NCI-H2107 treated with DMSO at 0.1 percent for 48 hours (cell line): ENCODE measurements at regions not wholly inside any gene's neighbourhood (a gene's known extent, or its start where the extent isn't known, plus 50 kb on each side); places are given as distances from the start of the nearest gene placed in this dataset.
"Not testable (repeated sequence)": the region's sequence is repeated elsewhere in the genome, so short reads cannot be mapped to it uniquely, and the experiment has no call there.

ENCODE experiments used
- DNase-seq: peaks from one replicate; lab custom pipeline; 2025; ENCODE audit not compliant: unreplicated experiment; lab: John Stamatoyannopoulos, UW

DNA sequence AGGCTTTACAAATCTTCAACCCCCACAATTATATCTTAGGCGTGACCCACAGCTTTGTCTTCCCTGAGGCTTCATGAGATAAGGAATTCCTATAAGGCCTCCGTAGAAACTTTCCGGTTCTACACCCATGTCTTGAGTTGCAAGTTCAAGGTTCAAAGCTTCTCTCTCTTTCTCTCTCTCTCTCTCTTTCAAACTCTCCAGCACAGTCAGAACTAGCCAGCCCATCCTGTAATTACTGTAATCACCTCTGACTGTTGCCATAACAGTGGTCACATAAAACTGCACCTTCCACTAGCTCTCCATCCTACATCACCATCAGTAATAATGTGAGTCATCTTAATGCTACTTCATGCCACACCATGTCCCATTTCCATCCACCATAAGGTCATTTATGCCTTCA is 90.0 kb upstream of the NFASC start:
- DNase-seq, result no peak

DNA sequence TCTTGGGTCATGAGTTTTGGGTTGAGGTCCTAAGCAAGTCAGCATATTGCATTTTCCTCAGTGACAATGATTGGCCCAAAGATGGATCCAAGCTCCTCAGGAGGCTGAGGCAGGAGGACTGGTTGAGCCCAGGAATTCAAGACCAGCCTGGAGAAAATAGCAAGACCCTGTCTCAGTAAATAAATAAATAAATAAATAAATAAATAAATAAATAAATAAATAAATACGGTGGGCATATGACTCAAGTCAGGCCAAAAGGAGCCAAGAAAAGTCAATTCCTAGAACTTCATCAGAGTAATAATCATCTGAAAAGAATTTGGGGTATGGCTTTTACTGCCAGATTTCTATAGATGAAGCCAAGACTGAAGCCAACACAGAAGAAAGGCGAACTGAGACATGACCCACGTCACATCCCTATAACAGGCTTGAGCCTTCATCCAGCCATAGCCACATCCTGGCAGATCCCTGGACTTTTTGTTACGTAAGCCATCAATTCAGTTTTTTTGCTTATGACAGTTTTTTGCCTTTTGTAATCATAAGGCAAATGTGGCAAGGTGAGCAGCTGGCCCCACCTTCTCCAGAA is 88.5 kb upstream of the NFASC start:
- no peak for DNase-seq

DNA sequence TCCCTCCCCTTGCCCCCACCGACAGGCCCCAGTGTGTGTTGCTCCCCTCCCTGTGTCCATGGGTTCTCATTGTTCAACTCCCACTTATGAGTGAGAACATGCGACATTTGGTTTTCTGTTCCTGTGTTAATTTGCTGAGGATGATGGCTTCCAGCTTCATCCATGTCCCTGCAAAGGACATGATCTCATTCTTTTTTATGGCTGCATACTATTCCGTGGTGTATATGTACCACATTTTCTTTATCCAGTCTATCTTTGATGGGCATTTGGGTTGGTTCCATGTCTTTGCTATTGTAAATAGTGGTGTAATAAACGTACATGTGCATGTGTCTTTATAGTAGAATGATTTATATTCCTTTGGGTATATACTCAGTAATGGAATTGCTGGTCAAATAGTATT is 85.6 kb upstream of the NFASC start:
- DNase-seq, result not testable (repeated sequence)

DNA sequence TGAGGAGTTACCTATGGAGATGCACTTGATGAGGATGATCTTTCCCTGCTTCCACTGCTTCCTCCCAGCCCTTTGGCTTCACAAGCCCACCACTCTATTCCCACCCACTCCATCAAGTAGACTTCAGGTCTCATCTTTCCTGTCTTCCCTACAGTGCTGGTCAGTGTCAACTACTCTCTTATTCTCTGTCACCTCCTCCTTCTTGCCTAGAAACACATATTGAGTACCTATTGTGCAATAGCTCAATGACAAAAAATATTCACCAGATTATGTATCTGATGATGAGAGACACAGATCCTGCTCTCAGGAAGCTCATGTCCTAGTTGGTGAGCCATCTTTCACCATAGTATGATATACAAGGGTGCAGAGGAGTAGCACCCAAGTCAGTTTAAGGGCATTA is 82.2 kb upstream of the NFASC start:
- no peak for DNase-seq

DNA sequence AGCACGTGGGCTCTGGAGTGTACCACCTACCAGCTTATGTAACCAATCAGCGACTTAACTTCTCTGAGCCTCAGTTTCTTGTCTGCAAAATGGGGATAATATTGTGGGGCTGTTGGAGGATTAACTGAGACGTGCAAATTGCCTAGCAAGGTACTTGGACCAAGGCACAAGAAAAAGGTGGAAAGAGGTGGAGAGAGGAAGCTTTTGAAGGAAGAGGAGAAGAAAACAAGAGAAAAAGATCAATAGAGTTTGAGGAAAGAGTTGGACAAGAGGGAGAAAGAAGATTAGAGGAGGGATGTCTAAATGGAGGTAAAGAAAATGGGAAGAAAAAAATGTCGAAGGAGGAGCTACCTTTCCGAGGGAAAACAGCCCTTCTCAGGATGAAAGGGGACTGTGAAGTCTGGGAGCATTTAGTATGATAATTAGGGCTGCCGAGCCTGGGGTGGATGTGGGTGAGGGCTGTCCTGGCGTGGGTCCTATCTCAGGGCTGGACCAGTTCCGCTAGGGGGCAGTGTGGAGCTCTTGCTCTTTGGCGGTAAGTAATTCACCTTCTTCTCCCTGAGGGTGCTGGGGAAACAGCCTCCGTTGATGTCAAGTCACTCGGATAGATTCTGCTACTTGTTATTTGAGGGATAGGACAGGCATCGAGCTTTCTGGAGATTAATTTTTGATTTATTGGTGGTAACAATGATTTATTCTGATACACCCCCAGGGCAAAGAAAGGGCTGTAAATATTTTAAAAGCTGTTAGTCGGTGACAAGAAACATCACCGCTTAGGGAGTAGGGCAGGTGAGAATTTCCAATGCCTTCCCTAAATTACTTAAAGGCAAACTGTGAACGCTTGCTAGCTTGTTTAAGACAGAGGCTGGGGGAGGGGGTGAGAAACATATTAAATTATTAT is 79.0 kb upstream of the NFASC start:
- peak; percentile 80 for DNase-seq

DNA sequence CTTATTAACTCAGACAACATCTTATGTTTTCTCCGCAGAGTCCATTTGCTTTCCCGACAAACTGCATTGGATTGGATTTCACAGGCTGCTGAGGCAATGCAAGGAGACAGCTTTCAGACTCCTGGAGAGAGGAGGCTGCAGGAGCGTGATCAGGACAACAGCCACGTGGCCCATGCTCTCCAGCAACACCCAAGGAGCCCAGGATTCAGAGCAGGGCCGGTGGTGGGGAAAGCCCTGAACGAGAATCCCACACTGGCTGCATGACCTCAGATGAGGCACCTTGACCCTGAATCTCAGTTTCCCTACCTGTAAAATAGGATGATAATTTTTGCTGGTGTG is 78.3 kb upstream of the NFASC start:
- DNase-seq, result no peak

DNA sequence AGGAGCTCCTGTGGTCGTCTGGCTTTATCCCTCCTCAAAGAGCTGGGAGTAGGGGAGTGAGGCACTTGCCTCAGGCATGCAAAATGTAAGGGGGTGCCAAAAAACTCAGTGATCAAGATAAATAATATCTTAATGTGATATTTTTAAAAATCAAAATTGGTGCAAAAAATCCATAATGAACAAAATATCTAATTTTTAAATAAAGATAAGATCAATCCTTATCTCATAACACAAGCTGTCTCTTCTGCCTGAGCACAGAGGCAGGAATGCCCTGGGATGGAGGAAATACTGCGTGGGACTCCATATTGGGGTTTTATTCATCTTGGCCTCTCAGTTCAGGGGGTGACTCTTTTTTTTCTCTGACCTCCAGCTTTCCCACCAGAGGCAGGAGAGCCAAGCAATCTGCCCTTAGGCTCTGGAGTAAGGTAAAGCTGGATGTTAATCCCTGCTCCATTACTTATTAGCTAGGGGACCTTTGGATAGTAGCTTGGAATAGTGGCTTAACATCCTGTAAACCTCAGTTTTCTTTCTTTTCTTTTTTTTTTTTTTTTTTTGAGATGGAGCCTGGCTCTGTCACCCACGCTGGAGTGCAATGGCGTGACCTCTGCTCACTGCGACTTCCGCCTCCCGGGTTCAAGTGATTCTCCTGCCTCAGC is 77.3 kb upstream of the NFASC start:
- no peak for DNase-seq

DNA sequence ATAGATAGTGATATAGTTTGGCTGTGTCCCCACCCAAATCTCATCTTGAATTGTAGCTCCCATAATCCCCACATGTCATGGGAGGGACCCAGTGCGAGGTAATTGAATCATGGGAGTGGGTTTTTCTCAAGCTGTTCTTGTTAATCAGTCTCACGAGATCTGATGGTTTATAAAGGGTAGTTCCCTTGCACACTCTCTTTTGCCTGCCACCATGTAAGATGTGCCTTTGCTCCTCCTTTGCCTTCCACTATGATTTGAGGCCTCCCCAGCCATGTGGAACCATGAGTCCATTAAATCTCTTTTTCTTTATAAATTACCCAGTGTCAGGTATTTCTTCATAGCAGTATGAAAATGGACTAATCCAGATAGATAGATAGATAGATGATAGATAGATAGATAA is 73.8 kb upstream of the NFASC start:
- DNase-seq, result not testable (repeated sequence)

DNA sequence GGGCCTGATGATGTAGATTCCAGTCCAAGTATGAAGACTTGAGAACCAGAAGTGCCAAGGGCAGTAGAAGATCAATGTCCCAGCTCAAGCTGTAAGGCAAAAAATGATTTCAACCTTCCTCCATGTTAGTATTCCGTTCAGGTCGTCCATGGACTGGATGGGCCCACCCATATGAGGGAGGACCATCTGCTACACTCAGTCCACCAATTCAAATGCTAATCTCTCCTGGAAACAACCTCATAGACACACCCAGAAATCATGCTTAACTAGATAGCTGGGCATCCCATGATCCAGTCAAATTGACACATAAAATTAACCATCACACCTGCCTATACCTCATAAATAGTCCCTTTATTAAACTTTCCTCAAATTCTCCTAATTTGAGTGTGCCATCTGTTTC is 73.3 kb upstream of the NFASC start:
- DNase-seq, result no peak

DNA sequence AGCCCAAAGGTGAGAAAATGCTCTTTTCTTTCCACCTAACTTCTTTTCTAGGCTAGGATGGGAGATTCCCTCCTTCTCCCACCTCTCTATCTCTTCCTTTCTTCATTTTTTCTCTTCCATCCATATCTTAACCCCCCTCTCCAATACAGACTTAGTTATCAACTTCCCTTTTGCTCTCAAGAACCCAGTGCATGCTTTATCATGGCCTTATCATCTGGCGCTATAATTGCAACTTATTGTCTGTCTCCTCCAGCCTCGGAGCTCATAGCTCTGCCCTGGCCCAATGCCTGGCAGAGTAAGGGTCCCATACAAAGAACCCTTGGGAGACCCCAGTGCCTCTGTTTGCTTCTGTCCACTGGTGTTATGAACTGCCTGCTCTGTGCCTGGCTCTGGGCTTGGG is 71.0 kb upstream of the NFASC start:
- DNase-seq, result no peak

DNA sequence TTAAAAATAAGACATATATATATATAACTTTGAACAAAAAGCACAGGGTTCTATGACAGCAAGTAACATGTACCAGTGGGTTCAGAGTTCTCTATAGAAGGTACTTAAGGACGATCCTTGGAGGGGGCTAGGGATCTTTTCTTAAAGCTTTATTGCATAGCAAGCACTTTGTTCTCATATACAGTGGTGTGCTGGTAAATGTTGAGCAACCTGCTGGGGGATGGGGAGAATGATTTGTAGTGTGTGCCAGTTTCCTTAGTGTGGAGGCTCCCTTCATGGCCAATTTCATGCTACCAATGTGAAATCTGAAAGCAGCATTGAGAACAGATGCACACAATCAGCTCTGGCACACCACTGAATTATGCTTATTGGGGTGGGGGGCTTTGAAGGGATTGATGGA is 69.5 kb upstream of the NFASC start:
- DNase-seq, result no peak

DNA sequence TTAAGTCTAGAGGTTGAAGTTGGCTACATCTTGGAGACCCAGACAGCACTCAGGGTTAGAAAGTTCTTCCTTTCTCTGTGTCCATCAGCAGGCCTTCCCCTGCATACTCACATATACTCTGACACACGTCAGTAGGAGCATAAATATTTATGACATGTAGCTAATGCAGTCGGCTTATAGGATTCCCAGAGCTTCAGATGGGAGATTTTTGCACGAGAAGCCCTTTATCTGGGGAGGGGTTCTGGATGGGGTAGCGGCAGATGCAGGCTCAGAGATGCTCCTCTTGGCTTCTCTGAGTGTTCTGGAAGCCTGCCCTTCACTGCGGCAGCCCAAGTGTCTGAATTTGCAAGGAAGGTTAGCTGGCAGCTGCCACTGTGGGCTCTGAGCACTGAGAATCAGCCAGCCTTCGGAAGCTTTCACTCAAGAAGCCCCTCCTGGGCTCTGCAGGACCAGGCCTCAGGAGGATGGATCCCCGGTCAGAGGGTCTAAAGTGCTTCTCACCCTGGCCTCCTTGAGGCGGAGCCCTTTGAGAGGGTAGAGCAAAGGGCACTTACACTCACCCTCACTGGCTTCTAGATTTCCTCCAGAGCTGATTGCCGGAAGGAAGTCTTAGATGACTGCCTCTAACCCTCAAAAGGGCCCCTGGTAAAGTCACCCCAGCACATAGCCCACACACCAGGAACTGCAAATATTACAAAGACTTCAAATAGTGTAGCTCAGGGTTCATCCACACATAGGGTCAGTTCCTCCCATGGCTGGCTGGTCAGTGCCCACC is 68.1 kb upstream of the NFASC start:
- no peak for DNase-seq

DNA sequence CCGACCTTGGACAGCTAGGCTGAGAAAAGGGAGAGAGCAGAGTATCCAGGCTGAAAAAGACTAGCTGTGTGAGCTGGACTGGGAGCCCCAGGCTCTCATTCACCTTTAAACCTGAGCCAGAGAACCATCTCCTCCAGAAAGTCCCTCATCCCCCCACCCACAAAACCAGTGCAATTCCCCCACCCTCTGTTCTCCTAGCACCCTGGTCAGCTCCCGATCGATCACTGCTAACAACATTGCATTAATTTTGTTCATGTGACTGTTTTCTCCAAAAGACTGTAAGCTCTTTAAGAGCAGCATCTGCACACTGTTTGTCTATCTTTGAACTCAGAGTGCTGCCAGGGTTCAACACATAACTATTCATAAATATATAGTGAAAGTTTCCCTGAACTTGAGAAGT is 67.1 kb upstream of the NFASC start:
- no peak for DNase-seq

DNA sequence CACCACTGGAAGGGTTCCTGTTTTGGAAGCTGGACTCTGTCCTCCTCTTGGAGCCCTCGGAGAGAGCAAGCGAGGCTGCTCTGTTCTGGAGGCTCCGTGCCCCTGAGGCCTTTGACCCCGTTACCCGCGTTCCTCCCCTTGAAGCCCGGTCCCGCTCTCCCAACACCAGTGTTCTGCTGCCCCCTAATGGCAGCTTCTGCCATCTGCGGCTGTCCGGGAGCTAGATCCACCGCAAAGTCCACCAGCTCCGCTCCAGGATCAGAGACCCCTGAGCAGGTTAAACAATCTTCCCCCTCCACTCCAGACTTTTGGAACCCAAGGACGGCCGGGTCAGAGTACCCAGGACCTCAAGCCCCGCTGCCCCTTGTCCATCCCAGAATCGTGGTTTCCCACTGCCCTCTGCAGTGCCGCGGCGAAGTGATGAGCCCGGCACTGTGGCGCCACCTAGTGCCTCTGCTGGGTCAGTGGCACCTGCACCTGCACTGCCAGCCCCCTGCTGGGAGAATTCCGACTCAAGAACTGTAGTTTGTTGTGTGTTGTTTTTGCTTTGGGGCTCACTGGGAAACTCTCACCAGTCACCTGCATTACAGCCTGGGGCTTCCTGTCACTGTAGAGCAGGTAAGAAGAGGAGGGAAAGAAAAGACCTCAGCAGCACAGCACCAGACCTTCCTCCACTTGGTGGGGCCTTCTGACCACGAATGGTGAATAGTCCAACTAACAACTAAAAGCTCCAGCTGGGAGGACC is 63.5 kb upstream of the NFASC start:
- peak; percentile 90 for DNase-seq

DNA sequence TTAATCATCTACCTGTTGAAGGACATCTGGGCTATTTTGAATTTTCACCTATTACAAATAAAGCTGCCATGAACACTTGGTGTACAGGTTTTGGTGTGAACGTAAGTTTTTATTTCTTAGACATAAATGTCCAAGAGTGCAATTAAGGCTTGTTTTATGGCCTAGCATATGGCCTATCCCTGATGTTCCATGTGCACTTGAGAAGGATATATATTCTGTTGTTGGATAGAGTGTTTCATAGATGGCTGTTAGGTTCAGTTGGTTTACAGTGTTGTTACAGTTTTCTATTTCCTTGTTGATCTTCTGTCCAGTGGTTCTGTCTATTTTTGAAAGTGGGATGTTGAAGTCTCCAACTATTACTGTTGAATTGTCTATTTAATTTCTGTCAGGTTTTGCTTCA is 61.2 kb upstream of the NFASC start:
- DNase-seq, result no peak

DNA sequence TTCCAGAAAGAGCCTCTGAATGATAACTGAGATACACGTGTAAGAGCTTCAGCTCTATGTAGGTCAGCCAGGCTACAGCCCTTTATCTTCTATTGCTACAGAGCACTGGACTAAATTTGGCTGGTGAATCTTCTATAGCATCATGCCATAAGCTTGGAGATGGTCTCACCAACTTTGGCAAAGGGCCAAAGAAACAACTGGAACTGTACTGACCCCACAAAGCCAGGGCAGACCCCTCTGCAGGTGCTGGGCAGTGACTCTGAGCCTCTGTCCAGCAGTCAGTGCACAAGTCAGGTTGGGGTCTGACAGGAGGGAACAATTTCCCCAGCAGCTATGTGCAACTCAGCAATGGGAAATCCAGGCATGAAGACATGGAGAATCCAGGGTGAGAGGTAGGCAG is 57.8 kb upstream of the NFASC start:
- DNase-seq, result no peak

DNA sequence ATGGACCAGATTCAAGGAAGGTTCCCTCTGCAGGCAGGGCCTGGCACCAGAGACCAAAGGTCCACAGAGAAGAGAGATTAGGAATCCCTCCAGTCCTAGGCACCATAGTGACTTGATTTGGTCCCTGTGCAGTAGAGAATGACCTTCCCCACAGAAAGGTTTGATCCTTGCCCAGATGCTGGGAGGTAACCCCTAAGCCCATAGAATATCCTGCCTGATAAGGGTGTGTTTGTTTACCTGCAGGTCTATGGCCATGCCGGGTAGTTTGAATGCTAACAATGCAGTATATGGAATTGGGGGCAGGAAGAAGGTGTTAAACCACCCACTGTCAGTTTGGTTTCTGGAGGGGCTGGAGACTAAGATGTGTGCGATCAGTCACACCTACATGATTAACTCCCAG is 57.1 kb upstream of the NFASC start:
- DNase-seq, result no peak

DNA sequence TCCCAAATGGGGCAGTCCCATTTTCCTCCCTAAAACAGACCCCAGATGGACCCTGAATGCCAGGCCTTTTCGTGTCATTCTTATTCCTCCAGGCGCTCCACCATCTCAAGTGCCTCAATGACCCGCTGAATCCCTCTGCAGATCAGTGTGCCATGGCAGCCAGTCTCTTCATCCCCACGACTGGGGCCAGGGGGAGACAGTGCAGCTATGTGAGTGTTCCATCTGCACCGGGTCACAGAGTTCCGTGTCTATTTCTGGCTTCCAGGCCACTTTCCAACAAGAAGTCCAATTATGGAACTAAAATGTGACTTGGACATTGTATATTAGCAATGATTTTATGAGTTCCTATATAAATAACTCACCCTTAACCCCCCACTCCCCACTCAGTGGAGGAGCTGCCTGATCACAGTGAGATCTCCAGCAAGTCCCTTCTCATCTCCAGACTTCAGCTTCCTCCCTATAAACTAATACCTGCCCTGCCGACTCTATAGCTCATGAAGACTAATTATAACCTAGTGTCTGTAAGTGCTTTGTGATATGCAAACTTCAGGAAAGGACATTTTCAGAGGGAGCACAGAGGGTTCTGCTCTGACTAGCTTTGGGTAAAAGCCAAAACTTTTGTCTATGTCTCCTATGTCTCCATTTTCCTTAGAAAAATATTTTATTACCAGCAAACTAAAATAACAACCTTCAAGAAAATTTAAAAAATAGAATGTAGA is 56.3 kb upstream of the NFASC start:
- no peak for DNase-seq

DNA sequence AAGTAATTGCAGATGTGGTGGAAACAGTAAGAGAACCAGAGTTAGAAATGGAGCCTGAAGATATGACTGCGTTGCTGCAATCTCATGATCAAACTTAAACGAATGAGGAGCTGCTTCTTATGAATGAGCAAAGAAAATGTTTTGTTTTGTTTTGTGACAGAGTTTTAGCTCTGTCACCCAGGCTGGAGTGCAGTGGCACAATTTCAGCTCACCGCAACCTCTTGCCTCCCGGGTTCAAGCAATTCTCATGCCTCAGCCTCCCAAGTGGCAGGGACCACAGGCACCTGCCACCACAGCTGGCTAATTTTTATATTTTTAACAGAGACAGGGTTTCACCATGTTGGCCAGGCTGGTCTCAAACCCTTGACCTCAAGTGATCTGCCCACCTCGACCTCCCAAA is 53.3 kb upstream of the NFASC start:
- DNase-seq, result no peak

DNA sequence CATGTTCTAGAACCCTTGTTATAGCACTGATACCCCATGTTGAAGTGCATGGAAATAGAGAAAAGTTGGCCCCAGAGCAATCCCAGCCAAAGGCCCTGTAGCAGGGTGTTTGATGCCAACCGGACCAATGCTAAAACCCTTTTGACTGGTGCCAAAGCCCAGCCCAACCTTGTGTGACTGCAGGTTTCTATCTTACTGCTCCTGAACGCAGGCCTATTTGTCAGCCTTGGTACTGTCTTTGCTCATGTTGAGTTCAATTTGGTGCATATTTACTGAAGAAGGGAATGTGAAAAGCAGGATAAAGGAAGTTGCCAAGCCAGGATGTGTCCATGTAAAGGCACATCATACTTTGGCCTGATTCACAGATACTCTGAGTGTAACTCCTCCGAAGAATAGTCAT is 51.7 kb upstream of the NFASC start:
- DNase-seq, result no peak
